ENCODE measurements at regions not wholly inside any gene's neighbourhood (a gene's known extent, or its start where the extent isn't known, plus 50 kb on each side); places are given as distances from the start of the nearest gene placed in this dataset.

- DNase-seq (ENCODE audit: low read depth), result no peak
- H3K4me3 ChIP-seq (ENCODE audit: low read length), result no peak overlapping the region
- TF ChIP-seq, protein P1, sequence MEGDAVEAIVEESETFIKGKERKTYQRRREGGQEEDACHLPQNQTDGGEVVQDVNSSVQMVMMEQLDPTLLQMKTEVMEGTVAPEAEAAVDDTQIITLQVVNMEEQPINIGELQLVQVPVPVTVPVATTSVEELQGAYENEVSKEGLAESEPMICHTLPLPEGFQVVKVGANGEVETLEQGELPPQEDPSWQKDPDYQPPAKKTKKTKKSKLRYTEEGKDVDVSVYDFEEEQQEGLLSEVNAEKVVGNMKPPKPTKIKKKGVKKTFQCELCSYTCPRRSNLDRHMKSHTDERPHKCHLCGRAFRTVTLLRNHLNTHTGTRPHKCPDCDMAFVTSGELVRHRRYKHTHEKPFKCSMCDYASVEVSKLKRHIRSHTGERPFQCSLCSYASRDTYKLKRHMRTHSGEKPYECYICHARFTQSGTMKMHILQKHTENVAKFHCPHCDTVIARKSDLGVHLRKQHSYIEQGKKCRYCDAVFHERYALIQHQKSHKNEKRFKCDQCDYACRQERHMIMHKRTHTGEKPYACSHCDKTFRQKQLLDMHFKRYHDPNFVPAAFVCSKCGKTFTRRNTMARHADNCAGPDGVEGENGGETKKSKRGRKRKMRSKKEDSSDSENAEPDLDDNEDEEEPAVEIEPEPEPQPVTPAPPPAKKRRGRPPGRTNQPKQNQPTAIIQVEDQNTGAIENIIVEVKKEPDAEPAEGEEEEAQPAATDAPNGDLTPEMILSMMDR (conservative IDR thresholded peaks at IDR 0.05; ENCODE audit: low read length), result no peak
Measured at GRCh38 chr1:213669964-213670691, 317.6 kb upstream of the PROX1 start.

GRCh38 chr1:213670692-213671023 lies 317.1 kb upstream of the PROX1 start:
- TF ChIP-seq, protein P1 (conservative IDR thresholded peaks at IDR 0.05; ENCODE audit: low read length), result no peak
- no peak overlapping the region for H3K4me3 ChIP-seq (ENCODE audit: low read length)
- DNase-seq (ENCODE audit: low read depth), result no peak

DNA sequence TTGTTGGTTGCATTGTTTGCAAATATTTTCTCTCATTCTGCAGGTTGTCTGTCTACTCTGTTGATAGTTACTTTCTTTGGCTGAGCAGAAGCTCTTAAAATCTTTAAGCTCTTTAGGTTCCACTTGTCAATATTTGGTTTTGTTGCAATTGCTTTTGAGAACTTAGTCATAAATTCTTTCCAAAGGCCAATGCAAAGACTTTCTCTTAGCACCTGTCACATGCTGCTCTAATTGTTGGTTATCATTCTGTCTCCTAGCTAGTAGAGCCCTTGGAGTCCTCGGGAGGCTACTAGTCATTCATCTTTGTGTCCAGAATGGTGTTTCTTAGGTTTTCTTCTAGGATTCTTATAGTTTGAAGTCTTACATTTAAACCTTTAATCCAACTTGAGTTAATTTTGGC lies 312.7 kb upstream of the PROX1 start:
- TF ChIP-seq, protein P1 (conservative IDR thresholded peaks at IDR 0.05; ENCODE audit: low read length), result no peak
- DNase-seq (ENCODE audit: low read depth), result no peak
- no peak overlapping the region for H3K4me3 ChIP-seq (ENCODE audit: low read length)

GRCh38 chr1:213676736-213677135 lies 311.0 kb upstream of the PROX1 start:
- no peak overlapping the region for H3K4me3 ChIP-seq (ENCODE audit: low read length)
- TF ChIP-seq, protein P1 (conservative IDR thresholded peaks at IDR 0.05; ENCODE audit: low read length), result no peak
- no peak for DNase-seq (ENCODE audit: low read depth)

DNA sequence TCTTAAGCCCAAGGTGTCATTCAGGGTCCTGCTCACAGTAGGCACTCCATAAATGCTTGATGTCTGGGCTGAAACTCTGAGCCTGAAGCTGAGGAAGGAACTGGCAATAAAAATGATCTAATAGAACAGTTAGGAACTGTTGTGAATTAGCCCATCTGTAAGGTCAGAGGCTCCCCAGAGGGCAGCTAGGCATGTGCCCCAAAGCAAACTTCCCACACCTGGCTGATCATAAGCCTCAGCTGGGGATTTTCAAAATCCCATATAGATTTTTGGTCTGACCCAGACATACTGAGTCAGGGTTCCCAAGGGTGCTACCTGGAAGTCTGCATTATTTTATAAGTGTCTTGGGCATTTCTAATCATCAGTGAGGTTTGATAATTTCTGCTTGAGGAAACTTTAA lies 309.4 kb upstream of the PROX1 start:
- DNase-seq (ENCODE audit: low read depth), result no peak
- no peak overlapping the region for H3K4me3 ChIP-seq (ENCODE audit: low read length)
- TF ChIP-seq, protein P1 (conservative IDR thresholded peaks at IDR 0.05; ENCODE audit: low read length), result no peak

GRCh38 chr1:213678753-213679152 lies 309.0 kb upstream of the PROX1 start:
- TF ChIP-seq, protein P1 (conservative IDR thresholded peaks at IDR 0.05; ENCODE audit: low read length), result no peak

GRCh38 chr1:213679153-213679552 lies 308.6 kb upstream of the PROX1 start:
- no peak for DNase-seq (ENCODE audit: low read depth)
- TF ChIP-seq, protein P1 (conservative IDR thresholded peaks at IDR 0.05; ENCODE audit: low read length), result no peak
- no peak overlapping the region for H3K4me3 ChIP-seq (ENCODE audit: low read length)

More at GRCh38 chr1:213678753-213679152, 309.0 kb upstream of the PROX1 start:
- no peak overlapping the region for H3K4me3 ChIP-seq (ENCODE audit: low read length)
- no peak for DNase-seq (ENCODE audit: low read depth)
